HK-2 (cell line): ENCODE measurements at regions not wholly inside any gene's neighbourhood (a gene's known extent, or its start where the extent isn't known, plus 50 kb on each side); places are given as distances from the start of the nearest gene placed in this dataset.
"Not testable (repeated sequence)": the region's sequence is repeated elsewhere in the genome, so short reads cannot be mapped to it uniquely, and the experiment has no call there.

ENCODE experiments used
- DNase-seq: peaks from one replicate; pipeline ENCODE4 v3.0.0-alpha.2; 2018; ENCODE audit not compliant: unreplicated experiment

GRCh38 chr2:48190230-48190629 is 124.3 kb upstream of the FOXN2 start:
- no peak for DNase-seq

- DNase-seq, result no peak
Measured at GRCh38 chr2:48194641-48195040, 119.8 kb upstream of the FOXN2 start.

- no peak for DNase-seq
Measured at GRCh38 chr2:48195169-48195568, 119.3 kb upstream of the FOXN2 start.

- DNase-seq, result no peak
Measured at GRCh38 chr2:48197618-48198017, 116.9 kb upstream of the FOXN2 start.

- DNase-seq, result no peak
Measured at GRCh38 chr2:48198371-48198770, 116.1 kb upstream of the FOXN2 start.

GRCh38 chr2:48199070-48199469 is 115.4 kb upstream of the FOXN2 start:
- DNase-seq, result no peak

GRCh38 chr2:48200620-48201293 is 113.7 kb upstream of the FOXN2 start:
- no peak for DNase-seq

- not testable (repeated sequence) for DNase-seq
Measured at GRCh38 chr2:48201435-48201834, 113.0 kb upstream of the FOXN2 start.

- DNase-seq, result no peak
Measured at GRCh38 chr2:48202863-48203642, 111.4 kb upstream of the FOXN2 start.

- no peak for DNase-seq
Measured at GRCh38 chr2:48203668-48204067, 110.8 kb upstream of the FOXN2 start.

- no peak for DNase-seq
Measured at GRCh38 chr2:48204750-48205136, 109.7 kb upstream of the FOXN2 start.

- DNase-seq, result no peak
Measured at GRCh38 chr2:48205137-48205798, 109.2 kb upstream of the FOXN2 start.

- not testable (repeated sequence) for DNase-seq
Measured at GRCh38 chr2:48206056-48206656, 108.3 kb upstream of the FOXN2 start.

GRCh38 chr2:48207201-48207641 is 107.3 kb upstream of the FOXN2 start:
- DNase-seq, result no peak

GRCh38 chr2:48207851-48208250 is 106.6 kb upstream of the FOXN2 start:
- DNase-seq, result no peak

GRCh38 chr2:48209214-48209885 is 105.1 kb upstream of the FOXN2 start:
- no peak for DNase-seq

GRCh38 chr2:48210189-48210588 is 104.3 kb upstream of the FOXN2 start:
- no peak for DNase-seq

- no peak for DNase-seq
Measured at GRCh38 chr2:48213646-48214045, 100.8 kb upstream of the FOXN2 start.

- DNase-seq, result no peak
Measured at GRCh38 chr2:48218169-48218568, 96.3 kb upstream of the FOXN2 start.

- no peak for DNase-seq
Measured at GRCh38 chr2:48219234-48219554, 95.3 kb upstream of the FOXN2 start.

GRCh38 chr2:48219555-48220436 is 94.7 kb upstream of the FOXN2 start:
- no peak for DNase-seq
